ENCODE measurements at regions not wholly inside any gene's neighbourhood (a gene's known extent, or its start where the extent isn't known, plus 50 kb on each side); places are given as distances from the start of the nearest gene placed in this dataset.

DNA sequence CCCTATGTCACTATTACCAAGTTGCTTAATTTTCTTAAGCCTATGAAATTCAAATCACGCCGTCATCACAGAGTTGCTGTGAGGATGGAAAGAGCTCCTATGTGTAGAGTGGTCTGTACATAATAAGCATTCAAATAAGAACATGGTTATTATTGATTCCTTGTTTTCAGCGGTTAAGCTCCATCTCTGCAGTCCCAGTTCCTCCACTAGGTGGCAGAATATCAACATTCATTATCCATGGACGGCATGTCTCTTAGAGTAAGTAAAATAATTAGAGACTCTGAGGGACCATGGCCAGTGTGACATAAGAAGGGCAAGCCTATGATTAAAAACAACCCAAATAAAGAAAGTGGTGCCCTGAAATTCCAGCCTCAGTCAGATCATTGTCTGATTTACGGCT is 132.5 kb upstream of the NHS start:
- Histone ChIP-seq H3K4me2 (no peak overlapping the region), H2AFZ (no peak overlapping the region), H3K9me2 (replicated peaks; ENCODE audit: insufficient read depth) (no peaks in the 10 kb centered on the region), H4K20me1 (ENCODE audit: insufficient read depth, poor library complexity, severe bottlenecking) (no peaks in the 10 kb centered on the region), H3K27ac (no peak overlapping the region), H3K9me3 (ENCODE audit: low read depth) (no peaks in the 10 kb centered on the region), H3K4me1 (ENCODE audit: insufficient read depth) (no peaks in the 10 kb centered on the region), H3K36me3 (replicated peaks; ENCODE audit: insufficient read depth, low read depth) (no peaks in the 10 kb centered on the region), H3K27me3 (no peaks in the 10 kb centered on the region), H3K79me2 (no peaks in the 10 kb centered on the region), H3K4me3 (no peak overlapping the region)
- no peak for TF ChIP-seq EZH2 (IDR thresholded peaks at IDR 0.05; ENCODE audit: borderline replicate concordance)
- peak; percentile 71 for TF ChIP-seq CTCF (IDR thresholded peaks at IDR 0.05; ENCODE audit: poor library complexity)
- TF ChIP-seq EZH2phosphoT487 (IDR thresholded peaks at IDR 0.05; ENCODE audit: low read depth, severe bottlenecking, unreplicated experiment), result no peak
- DNase-seq (ENCODE audit: low spot score), result peak; percentile 62
- 26% methylated on average over 5 of the region's 5 CpGs for WGBS (ENCODE audit: low lambda C conversion rate, missing lambda C conversion rate)

- no peak for TF ChIP-seq EZH2 (IDR thresholded peaks at IDR 0.05; ENCODE audit: borderline replicate concordance)
- Histone ChIP-seq H2AFZ (no peak overlapping the region), H3K36me3 (replicated peaks; ENCODE audit: insufficient read depth, low read depth) (no peaks in the 10 kb centered on the region), H3K4me1 (ENCODE audit: insufficient read depth) (no peaks in the 10 kb centered on the region), H3K9me2 (replicated peaks; ENCODE audit: insufficient read depth) (no peaks in the 10 kb centered on the region), H3K27me3 (no peaks in the 10 kb centered on the region), H3K9me3 (ENCODE audit: low read depth) (no peaks in the 10 kb centered on the region), H3K27ac (no peak overlapping the region), H3K79me2 (no peaks in the 10 kb centered on the region), H3K4me3 (no peak overlapping the region), H3K4me2 (no peak overlapping the region), H4K20me1 (ENCODE audit: insufficient read depth, poor library complexity, severe bottlenecking) (no peaks in the 10 kb centered on the region)
- no peak for DNase-seq (ENCODE audit: low spot score)
- 94% methylated on average over 1 of the region's 1 CpG for WGBS (ENCODE audit: low lambda C conversion rate, missing lambda C conversion rate)
These were observed 127.9 kb upstream of the NHS start for GRCh38 chrX:17247144-17247543.

GRCh38 chrX:17262123-17262522 is 112.9 kb upstream of the NHS start:
- no peak overlapping the region for H2AFZ ChIP-seq
- H3K4me1 ChIP-seq (ENCODE audit: insufficient read depth), result no peaks in the 10 kb centered on the region
- no peaks in the 10 kb centered on the region for H3K9me2 ChIP-seq (replicated peaks; ENCODE audit: insufficient read depth)
- no peaks in the 10 kb centered on the region for H3K27me3 ChIP-seq
- no peak overlapping the region for H3K4me2 ChIP-seq
- no peak overlapping the region for H3K27ac ChIP-seq
- DNase-seq (ENCODE audit: low spot score), result no peak
- no peaks in the 10 kb centered on the region for H3K36me3 ChIP-seq (replicated peaks; ENCODE audit: insufficient read depth, low read depth)
- no peaks in the 10 kb centered on the region for H4K20me1 ChIP-seq (ENCODE audit: insufficient read depth, poor library complexity, severe bottlenecking)
- 58% methylated on average over 2 of the region's 2 CpGs for WGBS (ENCODE audit: low lambda C conversion rate, missing lambda C conversion rate)
- H3K9me3 ChIP-seq (ENCODE audit: low read depth), result no peaks in the 10 kb centered on the region
- no peak overlapping the region for H3K4me3 ChIP-seq
- TF ChIP-seq EZH2phosphoT487 (IDR thresholded peaks at IDR 0.05; ENCODE audit: low read depth, severe bottlenecking, unreplicated experiment) (no peak), EZH2 (IDR thresholded peaks at IDR 0.05; ENCODE audit: borderline replicate concordance) (no peak), CTCF (IDR thresholded peaks at IDR 0.05; ENCODE audit: poor library complexity) (no peak)
- no peaks in the 10 kb centered on the region for H3K79me2 ChIP-seq

- no peaks in the 10 kb centered on the region for H3K27me3 ChIP-seq
- no peak overlapping the region for H3K4me2 ChIP-seq
- H3K9me3 ChIP-seq (ENCODE audit: low read depth), result no peaks in the 10 kb centered on the region
- no peak overlapping the region for H3K27ac ChIP-seq
- no peaks in the 10 kb centered on the region for H3K36me3 ChIP-seq (replicated peaks; ENCODE audit: insufficient read depth, low read depth)
- no peak overlapping the region for H3K4me3 ChIP-seq
- H3K4me1 ChIP-seq (ENCODE audit: insufficient read depth), result no peaks in the 10 kb centered on the region
- H4K20me1 ChIP-seq (ENCODE audit: insufficient read depth, poor library complexity, severe bottlenecking), result no peaks in the 10 kb centered on the region
- H2AFZ ChIP-seq, result no peak overlapping the region
- H3K9me2 ChIP-seq (replicated peaks; ENCODE audit: insufficient read depth), result no peaks in the 10 kb centered on the region
- TF ChIP-seq EZH2 (IDR thresholded peaks at IDR 0.05; ENCODE audit: borderline replicate concordance), result no peak
- no peak for TF ChIP-seq EZH2phosphoT487 (IDR thresholded peaks at IDR 0.05; ENCODE audit: low read depth, severe bottlenecking, unreplicated experiment)
- TF ChIP-seq CTCF (IDR thresholded peaks at IDR 0.05; ENCODE audit: poor library complexity), result no peak
- H3K79me2 ChIP-seq, result no peaks in the 10 kb centered on the region
- no peak for DNase-seq (ENCODE audit: low spot score)
These were observed 108.9 kb upstream of the NHS start for GRCh38 chrX:17266136-17266535.

Measured in hepatocyte (in vitro differentiated cells).